GM12878 (cell line): ENCODE measurements at regions not wholly inside any gene's neighbourhood (a gene's known extent, or its start where the extent isn't known, plus 50 kb on each side); places are given as distances from the start of the nearest gene placed in this dataset.

ENCODE experiments used
- ATAC-seq: fragments of 200-7000 bp; cut with Tn5 transposase; 3 replicates; pipeline ENCODE4 v1.9.1; 2020; ENCODE audit warnings: mild to moderate bottlenecking, moderate library complexity
- BruUV-seq: library from RNA; stranded (reverse); fragments of 400-500 nt; replicated peaks from 2 replicates; lab custom pipeline; 2021; lab: Mats Ljungman, UMichigan
- CTCF ChIA-PET: fragments of 300-600 bp; sonication (Branson Sonifier 250); formaldehyde crosslinking; extraction: SDS; loops from one replicate; lab custom pipeline; 2021; ENCODE audit warnings: inconsistent platforms; lab: Yijun Ruan, JAX
- POLR2A ChIA-PET: fragments of 350-600 bp; formaldehyde crosslinking; extraction: SDS; loops from one replicate; lab custom pipeline; 2021; ENCODE audit warnings: inconsistent platforms; lab: Charles Lee
- RAD21 ChIA-PET: fragments of 300-600 bp; sonication (Branson Sonifier 250); formaldehyde crosslinking; loops from one replicate; lab custom pipeline; 2023; ENCODE audit warnings: antibody characterized with exemption; ENCODE audit not compliant: unreplicated experiment; lab: Charles Lee
- SMC1A ChIA-PET: fragments of 300-600 bp; sonication (Branson Sonifier 250); formaldehyde crosslinking; loops from one replicate; lab custom pipeline; 2023; ENCODE audit not compliant: unreplicated experiment, uncharacterized antibody; lab: Charles Lee
- DNase-seq: peaks from one replicate; pipeline ENCODE4 v3.0.0-alpha.2; 2011; ENCODE audit warnings: low read depth, low spot score
- FAIRE-seq: peaks from 3 replicates; lab custom pipeline; 2011; peaks lifted over from hg19 to GRCh38; lab: Jason Lieb, UNC
- H2AFZ ChIP-seq: 2 replicates; pipeline ENCODE4 v1.6.0; 2011; ENCODE audit warnings: low read depth, low read length, control low read depth; ENCODE audit not compliant: control insufficient read depth
- H3K27ac ChIP-seq: 2 replicates; pipeline ENCODE4 v1.5.1; 2011; ENCODE audit warnings: control low read depth; ENCODE audit not compliant: control insufficient read depth, insufficient read depth
- H3K27me3 ChIP-seq, 2 experiments: replicated peaks in 1 of 2; 2 replicates each; pipeline versions ENCODE4 v1.6.0 to v1.6.1; 2011; ENCODE audit warnings: low read length in 1 of 2; ENCODE audit not compliant: control insufficient read depth in 2 of 2, insufficient read depth in 2 of 2
- H3K36me3 ChIP-seq, 2 experiments: 2 replicates each; pipeline ENCODE4 v1.5.1; 2011; ENCODE audit warnings: low read length in 1 of 2; ENCODE audit not compliant: control insufficient read depth in 2 of 2, insufficient read depth in 2 of 2
- H3K4me1 ChIP-seq: 2 replicates; pipeline ENCODE4 v1.6.1; 2011; ENCODE audit warnings: mild to moderate bottlenecking, low read length, moderate library complexity, mixed read lengths; ENCODE audit not compliant: control insufficient read depth, insufficient read depth
- H3K4me2 ChIP-seq: 2 replicates; pipeline ENCODE4 v1.6.0; 2011; ENCODE audit warnings: control low read depth; ENCODE audit not compliant: control insufficient read depth, insufficient read depth
- H3K4me3 ChIP-seq: fragments of 200-600 bp; sonication (generic); 2 replicates; pipeline ENCODE4 v1.5.1; 2016
- H3K79me2 ChIP-seq: 2 replicates; pipeline ENCODE4 v1.6.0; 2011; ENCODE audit warnings: low read length; ENCODE audit not compliant: control insufficient read depth, insufficient read depth
- H3K9ac ChIP-seq: 2 replicates; pipeline ENCODE4 v1.8.0; 2011; ENCODE audit warnings: low read length, control low read depth, mixed read lengths; ENCODE audit not compliant: control insufficient read depth, insufficient read depth
- H3K9me3 ChIP-seq: replicated peaks from 3 replicates; pipeline ENCODE4 v1.5.1; 2011; ENCODE audit warnings: mild to moderate bottlenecking, low read length; ENCODE audit not compliant: control insufficient read depth, insufficient read depth
- H4K20me1 ChIP-seq: 2 replicates; pipeline ENCODE4 v1.6.0; 2011; ENCODE audit not compliant: control insufficient read depth, insufficient read depth
- CEBPB ChIP-seq, 2 experiments: fragments of 150-350 bp in 1 of 2; IDR thresholded peaks; 2 replicates each; pipeline ENCODE4 v1.6.1; 2012 to 2014; ENCODE audit warnings: low read depth in 2 of 2, low read length in 2 of 2, borderline replicate concordance in 1 of 2, inconsistent platforms in 1 of 2
- CHD1 ChIP-seq: IDR thresholded peaks from 2 replicates; pipeline ENCODE4 v1.6.1; 2012; ENCODE audit warnings: low read depth, low read length, improper control_type of control experiment
- IKZF2 ChIP-seq, 2 experiments: fragments of 450-650 bp; IDR thresholded peaks; 2 replicates each; pipeline ENCODE4 v1.6.1; 2017; ENCODE audit warnings: mild to moderate bottlenecking in 2 of 2, moderate library complexity in 2 of 2
- NRF1 ChIP-seq: conservative IDR thresholded peaks from 2 replicates; pipeline ENCODE4 v1.6.1; 2011; ENCODE audit warnings: mild to moderate bottlenecking, low read depth, low read length, improper control_type of control experiment
- POLR2AphosphoS5 ChIP-seq: IDR thresholded peaks from 2 replicates; pipeline ENCODE4 v1.6.1; 2011; ENCODE audit warnings: mild to moderate bottlenecking, low read length, inconsistent platforms
- SMAD1 ChIP-seq: fragments of 450-650 bp; IDR thresholded peaks from 2 replicates; pipeline ENCODE4 v1.6.1; 2018; ENCODE audit warnings: mild to moderate bottlenecking, low read depth; ENCODE audit not compliant: partially characterized antibody
- SPI1 ChIP-seq: IDR thresholded peaks from 2 replicates; pipeline ENCODE4 v1.6.1; 2011; ENCODE audit warnings: low read depth, mild to moderate bottlenecking, low read length, moderate library complexity, borderline replicate concordance; ENCODE audit not compliant: insufficient read depth
- TCF3 ChIP-seq: IDR thresholded peaks from 2 replicates; pipeline ENCODE4 v1.6.1; 2012; ENCODE audit warnings: low read depth, mild to moderate bottlenecking, low read length, borderline replicate concordance; ENCODE audit not compliant: insufficient read depth
- ZBTB40 ChIP-seq: fragments of 450-650 bp; IDR thresholded peaks from 2 replicates; pipeline ENCODE4 v1.6.1; 2016; ENCODE audit warnings: mild to moderate bottlenecking, moderate library complexity, borderline replicate concordance
- ZZZ3 ChIP-seq: IDR thresholded peaks from 2 replicates; pipeline ENCODE4 v1.6.1; 2011; ENCODE audit warnings: low read depth; ENCODE audit not compliant: control insufficient read depth, insufficient read length
- WGBS: methylation state at CpG from one replicate; pipeline ENCODE4 v1.1.6; 2016; ENCODE audit warnings: low lambda C conversion rate; ENCODE audit not compliant: insufficient replicate concordance, insufficient coverage; ENCODE audit errors: missing lambda C conversion rate; 5-methylcytosine and 5-hydroxymethylcytosine counted together
- in situ Hi-C: fragments of 300-500 bp; cut with MboI; formaldehyde crosslinking; loops from 9 replicates; pipeline ENCODE4 v1.14.3; 2018; ENCODE audit warnings: mixed read lengths
- intact Hi-C: fragments of 100-400 bp; cut with micrococcal nuclease; formaldehyde crosslinking; loops from one replicate; pipeline ENCODE4 v1.14.2; 2022; ENCODE audit not compliant: unreplicated experiment

GRCh38 chr10:47088656-47089354 lies 177.6 kb downstream of the PTPN20 start:
- Histone ChIP-seq H3K36me3 (no peaks in the 10 kb centered on the region), H3K27ac (no peak overlapping the region), H3K4me2 (no peak overlapping the region), H4K20me1 (no peaks in the 10 kb centered on the region; the same call in 1 of the 2 replicates), H3K4me1 (no peaks in the 10 kb centered on the region), H3K9ac (no peak overlapping the region), H2AFZ (no peak overlapping the region), H3K27me3 (no peaks in the 10 kb centered on the region), H3K79me2 (no peaks in the 10 kb centered on the region), H3K9me3 (no peaks in the 10 kb centered on the region), H3K4me3 (no peak overlapping the region)
- in situ Hi-C loops (no loop called here), intact Hi-C loops (no loop called here)
- WGBS, result 14% methylated on average over 10 of the region's 10 CpGs
- ChIA-PET POLR2A (no interaction called here), SMC1A (interaction anchor here (2.8 kb wide), 1 partner anchor 18 kb away, joined by 6 read pairs; no protein-coding TSS in a partner anchor), CTCF (no interaction called here), RAD21 (no interaction called here)
- no TSS peak for BruUV-seq
- no peak for TF ChIP-seq TCF3
- no peak for TF ChIP-seq IKZF2 (IDR thresholded peaks at IDR 0.05)
- no peak for TF ChIP-seq SMAD1
- TF ChIP-seq CEBPB (IDR thresholded peaks at IDR 0.05; ENCODE audit: borderline replicate concordance in 1 of 2, low read depth in 2 of 2, low read length in 2 of 2), result no peak
- no peak for TF ChIP-seq POLR2AphosphoS5
- no peak for TF ChIP-seq SPI1
- ATAC-seq (no peak), DNase-seq (no peak), FAIRE-seq (no peak)

- H3K79me2 ChIP-seq, result no peaks in the 10 kb centered on the region
- H3K9ac ChIP-seq, result no peak overlapping the region
- no peak for ATAC-seq
- DNase-seq, result no peak
- H3K4me1 ChIP-seq, result no peaks in the 10 kb centered on the region
- no TSS peak for BruUV-seq
- intact Hi-C loops, result no loop called here
- WGBS, result 40% methylated on average over 3 of the region's 3 CpGs
- ChIA-PET CTCF (no interaction called here), SMC1A (interaction anchor here (2.8 kb wide), 1 partner anchor 19 kb away, joined by 6 read pairs; no protein-coding TSS in a partner anchor), POLR2A (no interaction called here), RAD21 (no interaction called here)
- H3K4me3 ChIP-seq, result no peak overlapping the region
- no peak overlapping the region for H3K4me2 ChIP-seq
- no peak overlapping the region for H2AFZ ChIP-seq
- H4K20me1 ChIP-seq, result no peaks in the 10 kb centered on the region; the same call in 1 of the 2 replicates
- no peaks in the 10 kb centered on the region for H3K36me3 ChIP-seq
- no peak overlapping the region for H3K27ac ChIP-seq
- FAIRE-seq, result no peak
- no peaks in the 10 kb centered on the region; the same call in 2 of the 3 replicates for H3K9me3 ChIP-seq
- no peaks in the 10 kb centered on the region for H3K27me3 ChIP-seq
- in situ Hi-C loops, result no loop called here
- TF ChIP-seq ZZZ3, result no peak
- TF ChIP-seq ZBTB40, result no peak
- TF ChIP-seq NRF1, result no peak
- no peak for TF ChIP-seq CHD1
Observed at GRCh38 chr10:47090042-47090441, 178.8 kb downstream of the PTPN20 start.
